ENCODE measurements at regions not wholly inside any gene's neighbourhood (a gene's known extent, or its start where the extent isn't known, plus 50 kb on each side); places are given as distances from the start of the nearest gene placed in this dataset.

GRCh38 chrY:15162211-15162610 is 637.9 kb downstream of the NLGN4Y start:
- no peak for DNase-seq (ENCODE audit: low spot score)

- no peak for DNase-seq (ENCODE audit: low spot score)
Measured at GRCh38 chrY:15179890-15180289, 655.6 kb downstream of the NLGN4Y start.

GRCh38 chrY:15229056-15229455 is 704.7 kb downstream of the NLGN4Y start:
- DNase-seq (ENCODE audit: low spot score): no peak

- DNase-seq (ENCODE audit: low spot score): no peak
Measured at GRCh38 chrY:15239596-15240132, 715.3 kb downstream of the NLGN4Y start.

GRCh38 chrY:15259286-15259685 is 735.0 kb downstream of the NLGN4Y start:
- DNase-seq (ENCODE audit: low spot score): no peak

- DNase-seq (ENCODE audit: low spot score): no peak
Measured at GRCh38 chrY:15286572-15286971, 762.2 kb downstream of the NLGN4Y start.

GRCh38 chrY:15289821-15290220 is 765.5 kb downstream of the NLGN4Y start:
- no peak for DNase-seq (ENCODE audit: low spot score)

GRCh38 chrY:15292881-15293280 is 768.6 kb downstream of the NLGN4Y start:
- DNase-seq (ENCODE audit: low spot score): no peak

GRCh38 chrY:15301879-15302278 is 777.5 kb downstream of the NLGN4Y start:
- DNase-seq (ENCODE audit: low spot score): no peak

GRCh38 chrY:15312166-15312565 is 787.8 kb downstream of the NLGN4Y start:
- no peak for DNase-seq (ENCODE audit: low spot score)

GRCh38 chrY:15324189-15324588 is 799.9 kb downstream of the NLGN4Y start:
- DNase-seq (ENCODE audit: low spot score): no peak

- no peak for DNase-seq (ENCODE audit: low spot score)
Measured at GRCh38 chrY:15325201-15325600, 800.9 kb downstream of the NLGN4Y start.

- DNase-seq (ENCODE audit: low spot score): no peak
Measured at GRCh38 chrY:15326673-15327072, 802.3 kb downstream of the NLGN4Y start.

- DNase-seq (ENCODE audit: low spot score): no peak
Measured at GRCh38 chrY:15328848-15329247, 804.5 kb downstream of the NLGN4Y start.

GRCh38 chrY:15343522-15343921 is 819.2 kb downstream of the NLGN4Y start:
- DNase-seq (ENCODE audit: low spot score): no peak

- DNase-seq (ENCODE audit: low spot score): no peak
Measured at GRCh38 chrY:15345471-15346155, 821.3 kb downstream of the NLGN4Y start.

- DNase-seq (ENCODE audit: low spot score): no peak
Measured at GRCh38 chrY:15349351-15349750, 825.0 kb downstream of the NLGN4Y start.

- no peak for DNase-seq (ENCODE audit: low spot score)
Measured at GRCh38 chrY:15355321-15355720, 831.0 kb downstream of the NLGN4Y start.

- DNase-seq (ENCODE audit: low spot score): no peak
Measured at GRCh38 chrY:15360471-15360870, 836.1 kb downstream of the NLGN4Y start.

- no peak for DNase-seq (ENCODE audit: low spot score)
Measured at GRCh38 chrY:15364996-15365395, 840.7 kb downstream of the NLGN4Y start.

- DNase-seq (ENCODE audit: low spot score): no peak
Measured at GRCh38 chrY:15368786-15369185, 844.5 kb downstream of the NLGN4Y start.

GRCh38 chrY:15385178-15385577 is 860.8 kb downstream of the NLGN4Y start:
- DNase-seq (ENCODE audit: low spot score): no peak

GRCh38 chrY:15397556-15398280 is 873.4 kb downstream of the NLGN4Y start:
- no peak for DNase-seq (ENCODE audit: low spot score)

All from putamen (tissue), 1 donor.